ENCODE measurements at regions not wholly inside any gene's neighbourhood (a gene's known extent, or its start where the extent isn't known, plus 50 kb on each side); places are given as distances from the start of the nearest gene placed in this dataset.

DNA sequence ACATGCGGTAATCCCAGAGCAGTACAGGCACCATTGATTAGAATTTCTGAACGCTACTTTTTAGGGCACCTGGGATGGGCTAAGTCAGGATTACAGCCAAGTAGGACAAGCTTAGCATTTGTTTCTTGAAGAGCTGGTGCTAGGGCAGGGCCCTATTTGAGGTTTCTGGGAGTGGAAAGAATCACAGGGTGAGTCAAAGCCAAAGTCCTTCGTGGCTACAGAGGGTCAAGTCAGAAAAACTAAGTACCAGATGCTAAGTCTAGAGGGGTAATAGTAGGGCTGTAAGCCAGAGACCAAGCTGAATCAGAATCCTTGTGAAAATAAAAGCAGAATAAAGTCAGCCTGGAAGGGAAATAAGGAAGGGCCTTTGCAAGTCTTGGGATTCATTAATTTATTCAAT is 448.6 kb downstream of the ZIC3 start:
- no peak for TF ChIP-seq POLR2AphosphoS5 (IDR thresholded peaks at IDR 0.05)
- TF ChIP-seq, protein P1, sequence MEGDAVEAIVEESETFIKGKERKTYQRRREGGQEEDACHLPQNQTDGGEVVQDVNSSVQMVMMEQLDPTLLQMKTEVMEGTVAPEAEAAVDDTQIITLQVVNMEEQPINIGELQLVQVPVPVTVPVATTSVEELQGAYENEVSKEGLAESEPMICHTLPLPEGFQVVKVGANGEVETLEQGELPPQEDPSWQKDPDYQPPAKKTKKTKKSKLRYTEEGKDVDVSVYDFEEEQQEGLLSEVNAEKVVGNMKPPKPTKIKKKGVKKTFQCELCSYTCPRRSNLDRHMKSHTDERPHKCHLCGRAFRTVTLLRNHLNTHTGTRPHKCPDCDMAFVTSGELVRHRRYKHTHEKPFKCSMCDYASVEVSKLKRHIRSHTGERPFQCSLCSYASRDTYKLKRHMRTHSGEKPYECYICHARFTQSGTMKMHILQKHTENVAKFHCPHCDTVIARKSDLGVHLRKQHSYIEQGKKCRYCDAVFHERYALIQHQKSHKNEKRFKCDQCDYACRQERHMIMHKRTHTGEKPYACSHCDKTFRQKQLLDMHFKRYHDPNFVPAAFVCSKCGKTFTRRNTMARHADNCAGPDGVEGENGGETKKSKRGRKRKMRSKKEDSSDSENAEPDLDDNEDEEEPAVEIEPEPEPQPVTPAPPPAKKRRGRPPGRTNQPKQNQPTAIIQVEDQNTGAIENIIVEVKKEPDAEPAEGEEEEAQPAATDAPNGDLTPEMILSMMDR (IDR thresholded peaks at IDR 0.05) = no peak
- no peak for TF ChIP-seq POLR2A (IDR thresholded peaks at IDR 0.05)

Data from breast epithelium (tissue), 3 donors.